OCI-LY3 (cell line): ENCODE measurements at regions not wholly inside any gene's neighbourhood (a gene's known extent, or its start where the extent isn't known, plus 50 kb on each side); places are given as distances from the start of the nearest gene placed in this dataset.

Experiments used
- H2AFZ ChIP-seq: fragments of 200-600, 300-600 bp; shearing (Covaris generic); 2 replicates; pipeline ENCODE4 v1.6.0; 2014; ENCODE audit warnings: antibody characterized with exemption, low read depth, low read length
- H3K27ac ChIP-seq: fragments of 200-600, 300-600 bp; sonication (generic); 2 replicates; pipeline ENCODE4 v1.5.1; 2014; ENCODE audit warnings: mild to moderate bottlenecking, low read length, moderate library complexity, mixed read lengths
- H3K27me3 ChIP-seq: fragments of 200-600, 300-600 bp; sonication (generic); 2 replicates; pipeline ENCODE4 v1.6.1; 2014; ENCODE audit warnings: low read depth, low read length, mixed read lengths
- H3K36me3 ChIP-seq: fragments of 200-600, 300-600 bp; sonication (generic); replicated peaks from 2 replicates; pipeline ENCODE3; 2014; ENCODE audit warnings: low read depth, low read length, mixed read lengths
- H3K4me1 ChIP-seq: fragments of 300-600, 200-600 bp; sonication (generic); 2 replicates; pipeline ENCODE4 v1.6.1; 2014; ENCODE audit warnings: low read length, mixed read lengths
- H3K4me2 ChIP-seq: fragments of 200-600, 300-600 bp; sonication (generic); 2 replicates; pipeline ENCODE4 v1.6.1; 2014; ENCODE audit warnings: low read length, mixed read lengths
- H3K4me3 ChIP-seq: fragments of 300-600, 200-600 bp; sonication (generic); 2 replicates; pipeline ENCODE4 v1.5.1; 2014; ENCODE audit warnings: antibody characterized with exemption, mild to moderate bottlenecking, low read length, moderate library complexity
- H3K79me2 ChIP-seq: fragments of 300-600, 200-600 bp; shearing (Covaris generic); 2 replicates; pipeline ENCODE4 v1.6.1; 2014; ENCODE audit warnings: mild to moderate bottlenecking, low read length, mixed read lengths
- H3K9ac ChIP-seq: fragments of 300-600, 200-600 bp; shearing (Covaris generic); 2 replicates; pipeline ENCODE4 v1.6.0; 2014; ENCODE audit warnings: mild to moderate bottlenecking, low read length, moderate library complexity
- H3K9me3 ChIP-seq: fragments of 200-600, 300-600 bp; shearing (Covaris generic); 2 replicates; pipeline ENCODE4 v1.6.1; 2014; ENCODE audit warnings: low read length, mixed read lengths; ENCODE audit not compliant: insufficient read depth
- H4K20me1 ChIP-seq: fragments of 200-600, 300-600 bp; sonication (generic); 2 replicates; pipeline ENCODE4 v1.6.1; 2016; ENCODE audit warnings: low read length, mixed read lengths; ENCODE audit not compliant: insufficient read depth
- CTCF ChIP-seq: fragments of 200-600, 300-600 bp; sonication (generic); IDR thresholded peaks from 2 replicates; pipeline ENCODE4 v1.5.1; 2014; ENCODE audit warnings: antibody characterized with exemption, low read length, low read depth
- EZH2phosphoT487 ChIP-seq: fragments of 200-600 bp; shearing (Covaris generic); IDR thresholded peaks from 2 replicates; pipeline ENCODE4 v1.6.1; 2018; ENCODE audit warnings: antibody characterized with exemption, mixed run types, low read depth

GRCh38 chr1:19577561-19577960 is 66.5 kb upstream of the NBL1 start:
- no peaks in the 10 kb centered on the region for H3K4me1 ChIP-seq
- no peaks in the 10 kb centered on the region for H3K27me3 ChIP-seq
- H3K27ac ChIP-seq = no peak overlapping the region
- no peak overlapping the region for H3K4me3 ChIP-seq
- TF ChIP-seq EZH2phosphoT487 (no peak), CTCF (no peak)
- H3K9ac ChIP-seq = no peak overlapping the region
- no peak overlapping the region for H2AFZ ChIP-seq
- no peak overlapping the region for H3K4me2 ChIP-seq
- no peaks in the 10 kb centered on the region for H4K20me1 ChIP-seq
- no peaks in the 10 kb centered on the region for H3K36me3 ChIP-seq
- no peaks in the 10 kb centered on the region for H3K9me3 ChIP-seq
- H3K79me2 ChIP-seq = no peaks in the 10 kb centered on the region

- Histone ChIP-seq H3K4me1 (no peaks in the 10 kb centered on the region), H3K27me3 (no peaks in the 10 kb centered on the region), H3K4me2 (no peak overlapping the region), H3K36me3 (no peaks in the 10 kb centered on the region), H3K9me3 (no peaks in the 10 kb centered on the region), H3K4me3 (no peak overlapping the region), H2AFZ (no peak overlapping the region), H3K79me2 (no peaks in the 10 kb centered on the region), H3K9ac (no peak overlapping the region), H3K27ac (no peak overlapping the region), H4K20me1 (no peaks in the 10 kb centered on the region)
- no peak for TF ChIP-seq EZH2phosphoT487
Observed at GRCh38 chr1:19577036-19577435, 67.1 kb upstream of the NBL1 start.

GRCh38 chr1:19569786-19570185 is 74.3 kb upstream of the NBL1 start:
- Histone ChIP-seq H3K4me2 (no peak overlapping the region), H4K20me1 (no peaks in the 10 kb centered on the region), H3K4me1 (no peaks in the 10 kb centered on the region), H3K4me3 (no peak overlapping the region), H3K79me2 (no peaks in the 10 kb centered on the region), H3K36me3 (no peaks in the 10 kb centered on the region), H2AFZ (no peak overlapping the region), H3K27me3 (no peaks in the 10 kb centered on the region), H3K9ac (no peak overlapping the region), H3K9me3 (no peaks in the 10 kb centered on the region), H3K27ac (no peak overlapping the region)
- TF ChIP-seq CTCF (no peak), EZH2phosphoT487 (no peak)

GRCh38 chr1:19567041-19567440 is 77.1 kb upstream of the NBL1 start:
- Histone ChIP-seq H3K4me2 (no peak overlapping the region), H4K20me1 (no peaks in the 10 kb centered on the region), H3K9ac (no peak overlapping the region), H3K9me3 (no peaks in the 10 kb centered on the region), H3K4me1 (no peaks in the 10 kb centered on the region), H3K4me3 (no peak overlapping the region), H2AFZ (no peak overlapping the region), H3K36me3 (no peaks in the 10 kb centered on the region), H3K79me2 (no peaks in the 10 kb centered on the region), H3K27me3 (no peaks in the 10 kb centered on the region), H3K27ac (no peak overlapping the region)
- TF ChIP-seq EZH2phosphoT487 (no peak), CTCF (no peak)

- Histone ChIP-seq H3K4me3 (no peak overlapping the region), H3K9ac (no peak overlapping the region), H3K4me1 (no peaks in the 10 kb centered on the region), H4K20me1 (no peaks in the 10 kb centered on the region), H3K36me3 (no peaks in the 10 kb centered on the region), H3K9me3 (no peaks in the 10 kb centered on the region), H3K4me2 (no peak overlapping the region), H2AFZ (no peak overlapping the region), H3K27ac (no peak overlapping the region), H3K27me3 (no peaks in the 10 kb centered on the region), H3K79me2 (no peaks in the 10 kb centered on the region)
- TF ChIP-seq EZH2phosphoT487 = no peak
- no peak for TF ChIP-seq CTCF
Observed at GRCh38 chr1:19564366-19564765, 79.0 kb upstream of the CAPZB start.
